Thyroid gland (tissue), 4 donors: ENCODE measurements at regions not wholly inside any gene's neighbourhood (a gene's known extent, or its start where the extent isn't known, plus 50 kb on each side); places are given as distances from the start of the nearest gene placed in this dataset.
"Not testable (repeated sequence)": the region's sequence is repeated elsewhere in the genome, so short reads cannot be mapped to it uniquely, and the experiment has no call there.

Source experiments
- CTCF ChIP-seq, 6 experiments: fragments of 200-600 bp in 3 of 6; fragments of 450-650 bp in 3 of 6; sonication (generic) in 3 of 6; IDR thresholded peaks; one replicate each; pipeline ENCODE4 v1.5.1; 2016 to 2019; ENCODE audit warnings: antibody characterized with exemption in 6 of 6, mild to moderate bottlenecking in 2 of 6, inconsistent platforms in 1 of 6, moderate library complexity in 1 of 6
- POLR2A ChIP-seq, 2 donors: fragments of 450-650 bp; IDR thresholded peaks; one replicate each; pipeline ENCODE4 v1.6.1; 2017; ENCODE audit warnings: antibody characterized with exemption in 2 of 2, mild to moderate bottlenecking in 2 of 2, moderate library complexity in 1 of 2

GRCh38 chr2:158868386-158868785, 73.3 kb downstream of the DAPL1 start:
- TF ChIP-seq CTCF, POLR2A (IDR thresholded peaks at IDR 0.05): not testable (repeated sequence)
